Coronary artery (tissue), 2 donors: ENCODE measurements at regions not wholly inside any gene's neighbourhood (a gene's known extent, or its start where the extent isn't known, plus 50 kb on each side); places are given as distances from the start of the nearest gene placed in this dataset.

Source experiments
- DNase-seq: peaks from one replicate; pipeline ENCODE4 v3.0.0-alpha.2; 2017; ENCODE audit warnings: low spot score
- H3K27ac ChIP-seq, 2 donors: fragments of 200-600 bp; sonication (generic); one replicate each; pipeline ENCODE4 v1.5.1; 2016 to 2019
- H3K4me3 ChIP-seq: fragments of 200-600 bp; sonication (generic); 2 replicates; pipeline ENCODE4 v1.5.1; 2016; ENCODE audit warnings: mild to moderate bottlenecking, moderate library complexity
- CTCF ChIP-seq: fragments of 200-600 bp; sonication (generic); IDR thresholded peaks from one replicate; pipeline ENCODE4 v1.5.1; 2019; ENCODE audit warnings: antibody characterized with exemption

- TF ChIP-seq CTCF, result no peak
- DNase-seq, result no peak
- Histone ChIP-seq H3K27ac (no peak overlapping the region), H3K4me3 (no peak overlapping the region)
These were observed 442.8 kb upstream of the CHST9 start for GRCh38 chr18:27627927-27628326.

- DNase-seq, result no peak
- Histone ChIP-seq H3K27ac (no peak overlapping the region), H3K4me3 (no peak overlapping the region)
- TF ChIP-seq CTCF, result no peak
These were observed 436.3 kb upstream of the CHST9 start for GRCh38 chr18:27621236-27621890.

GRCh38 chr18:27619906-27620305, 434.8 kb upstream of the CHST9 start:
- DNase-seq, result no peak
- Histone ChIP-seq H3K27ac (no peak overlapping the region), H3K4me3 (no peak overlapping the region)
- no peak for TF ChIP-seq CTCF

GRCh38 chr18:27619090-27619772, 434.1 kb upstream of the CHST9 start:
- Histone ChIP-seq H3K4me3 (no peak overlapping the region), H3K27ac (no peak overlapping the region)
- DNase-seq, result no peak
- TF ChIP-seq CTCF, result no peak

GRCh38 chr18:27616324-27616723, 431.2 kb upstream of the CHST9 start:
- DNase-seq, result no peak
- TF ChIP-seq CTCF, result no peak
- no peak overlapping the region for H3K27ac ChIP-seq
- H3K4me3 ChIP-seq, result no peak overlapping the region

GRCh38 chr18:27614951-27615844, 430.1 kb upstream of the CHST9 start:
- Histone ChIP-seq H3K4me3 (no peak overlapping the region), H3K27ac (no peak overlapping the region)
- DNase-seq, result no peak
- no peak for TF ChIP-seq CTCF
